ENCODE measurements at regions not wholly inside any gene's neighbourhood (a gene's known extent, or its start where the extent isn't known, plus 50 kb on each side); places are given as distances from the start of the nearest gene placed in this dataset.

DNA sequence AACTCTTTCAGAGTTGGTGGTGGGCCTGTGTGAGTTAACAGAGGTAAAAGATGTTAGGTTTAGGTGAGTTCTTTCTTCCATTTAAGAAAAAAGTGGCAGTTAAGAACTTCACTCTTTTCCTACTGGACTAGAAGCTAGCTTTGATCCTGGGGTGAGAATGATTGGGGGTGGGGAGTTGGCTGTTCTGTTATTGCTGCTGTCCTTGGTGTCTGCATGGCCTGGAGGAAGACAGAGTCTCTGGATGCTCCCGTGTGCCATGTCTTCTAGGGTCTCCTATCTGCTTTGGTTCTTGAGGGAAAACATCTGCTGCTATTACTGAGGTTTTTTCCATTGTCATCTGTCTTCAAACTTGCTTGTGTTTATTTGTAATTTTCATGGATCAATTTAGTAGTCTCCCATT is 275.7 kb downstream of the HLX start:
- Histone ChIP-seq H3K27ac (no peak overlapping the region), H3K36me3 (no peaks in the 10 kb centered on the region), H3K9me3 (peaks cover 0 to 6% (median 0%) of the 10 kb centered on the region in 8 donors), H3K4me1 (peaks cover 0 to 17% (median 13%) of the 10 kb centered on the region in 6 donors), H3K4me3 (no peak overlapping the region), H3K27me3 (replicated peaks in 1 of 7) (no peaks in the 10 kb centered on the region)
- no peak for DNase-seq
- intact Hi-C loops (cut with DNase I; ENCODE audit: low total_unique reads), result no loop called here
- WGBS, 5 donors, result 62 to 84% (median 73%) methylated on average over 1 of the region's 1 CpG
- no peak for TF ChIP-seq POLR2A (IDR thresholded peaks at IDR 0.05)
- no peak for TF ChIP-seq POLR2AphosphoS5 (IDR thresholded peaks at IDR 0.05)
- TF ChIP-seq, protein P1, sequence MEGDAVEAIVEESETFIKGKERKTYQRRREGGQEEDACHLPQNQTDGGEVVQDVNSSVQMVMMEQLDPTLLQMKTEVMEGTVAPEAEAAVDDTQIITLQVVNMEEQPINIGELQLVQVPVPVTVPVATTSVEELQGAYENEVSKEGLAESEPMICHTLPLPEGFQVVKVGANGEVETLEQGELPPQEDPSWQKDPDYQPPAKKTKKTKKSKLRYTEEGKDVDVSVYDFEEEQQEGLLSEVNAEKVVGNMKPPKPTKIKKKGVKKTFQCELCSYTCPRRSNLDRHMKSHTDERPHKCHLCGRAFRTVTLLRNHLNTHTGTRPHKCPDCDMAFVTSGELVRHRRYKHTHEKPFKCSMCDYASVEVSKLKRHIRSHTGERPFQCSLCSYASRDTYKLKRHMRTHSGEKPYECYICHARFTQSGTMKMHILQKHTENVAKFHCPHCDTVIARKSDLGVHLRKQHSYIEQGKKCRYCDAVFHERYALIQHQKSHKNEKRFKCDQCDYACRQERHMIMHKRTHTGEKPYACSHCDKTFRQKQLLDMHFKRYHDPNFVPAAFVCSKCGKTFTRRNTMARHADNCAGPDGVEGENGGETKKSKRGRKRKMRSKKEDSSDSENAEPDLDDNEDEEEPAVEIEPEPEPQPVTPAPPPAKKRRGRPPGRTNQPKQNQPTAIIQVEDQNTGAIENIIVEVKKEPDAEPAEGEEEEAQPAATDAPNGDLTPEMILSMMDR (IDR thresholded peaks at IDR 0.05 in 8 of 11, conservative IDR thresholded peaks at IDR 0.05 in 3 of 11), result no peak

DNA sequence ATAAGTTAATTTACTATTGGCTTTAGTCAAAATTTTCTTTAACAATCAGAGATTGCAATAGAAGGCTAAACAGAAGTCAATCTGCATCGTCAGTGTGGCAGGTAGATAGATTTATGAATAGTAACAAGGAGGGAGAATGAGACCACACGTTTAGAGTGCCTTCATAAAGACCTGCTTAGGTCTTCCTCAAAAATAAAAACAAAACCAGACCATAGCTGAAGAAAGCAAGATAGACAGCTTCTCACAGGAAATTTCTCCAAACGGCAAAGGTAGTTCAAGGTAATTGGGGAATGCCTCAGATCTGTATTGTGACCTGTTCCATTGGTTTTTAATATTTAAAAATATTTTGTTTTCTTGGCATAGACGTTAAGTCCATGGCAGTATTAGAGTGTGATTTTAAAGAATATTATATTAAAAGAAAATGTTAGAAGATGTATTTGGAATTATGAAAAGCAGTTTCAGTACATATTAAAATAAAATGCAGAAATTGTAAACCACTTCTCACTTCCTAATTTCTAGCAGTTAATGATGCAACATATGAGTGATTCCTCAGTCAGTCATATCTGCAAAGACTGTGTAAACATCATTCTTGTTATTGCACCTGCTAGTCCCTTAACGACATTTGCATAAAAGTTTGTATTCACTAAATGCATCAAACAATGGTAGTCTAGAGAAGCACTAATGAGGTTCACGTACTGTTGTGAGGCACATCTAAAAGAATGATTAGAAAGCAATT is 278.0 kb downstream of the HLX start:
- intact Hi-C loops (cut with DNase I; ENCODE audit: low total_unique reads), result no loop called here

DNA sequence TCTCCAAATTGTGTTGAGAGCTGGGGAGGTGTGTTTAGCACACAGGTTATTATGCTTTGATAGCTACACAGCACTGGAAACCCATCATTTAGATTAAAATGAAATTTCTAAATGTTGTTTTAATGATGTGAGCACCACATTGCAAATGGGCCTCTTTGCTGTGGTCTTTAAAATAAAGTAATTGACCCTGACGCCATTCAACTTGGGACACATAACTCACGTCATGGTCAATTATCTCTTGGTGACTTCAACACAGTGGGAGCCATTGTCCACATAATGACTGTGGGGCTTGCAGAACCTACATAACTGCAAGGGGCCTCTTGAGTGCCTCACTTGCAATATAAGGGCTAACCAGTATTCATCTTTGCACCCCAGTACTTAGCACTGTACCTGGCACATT is 280.4 kb downstream of the HLX start:
- H3K4me1 ChIP-seq, result peaks cover 0 to 46% (median 25%) of the 10 kb centered on the region in 6 donors
- no peaks in the 10 kb centered on the region for H3K9me3 ChIP-seq
- no peak for DNase-seq
- intact Hi-C loops (cut with DNase I; ENCODE audit: low total_unique reads), result no loop called here
- H3K27me3 ChIP-seq (replicated peaks in 1 of 7), result no peaks in the 10 kb centered on the region
- WGBS, 5 donors, result 88 to 98% (median 93%) methylated on average over 2 of the region's 2 CpGs
- no peak overlapping the region for H3K27ac ChIP-seq
- TF ChIP-seq POLR2AphosphoS5 (IDR thresholded peaks at IDR 0.05), result no peak
- TF ChIP-seq, protein P1 (IDR thresholded peaks at IDR 0.05 in 8 of 11, conservative IDR thresholded peaks at IDR 0.05 in 3 of 11), result no peak
- TF ChIP-seq POLR2A (IDR thresholded peaks at IDR 0.05), result no peak
- no peak overlapping the region for H3K4me3 ChIP-seq
- no peaks in the 10 kb centered on the region for H3K36me3 ChIP-seq

More for the DNA sequence above, 278.0 kb downstream of the HLX start:
- Histone ChIP-seq H3K27ac (peak overlapping the region in 3 of 8 donors; percentile 24 to 57 (median 49)), H3K4me3 (no peak overlapping the region), H3K27me3 (replicated peaks in 1 of 7) (no peaks in the 10 kb centered on the region), H3K4me1 (peaks cover 0 to 29% (median 20%) of the 10 kb centered on the region in 6 donors), H3K9me3 (no peaks in the 10 kb centered on the region), H3K36me3 (no peaks in the 10 kb centered on the region)
- DNase-seq, result no peak
- 30 to 42% (median 37%) methylated on average over 6 of the region's 6 CpGs for WGBS, 5 donors
- TF ChIP-seq POLR2A (IDR thresholded peaks at IDR 0.05) (no peak), POLR2AphosphoS5 (IDR thresholded peaks at IDR 0.05) (no peak)
- TF ChIP-seq, protein P1 (IDR thresholded peaks at IDR 0.05 in 8 of 11, conservative IDR thresholded peaks at IDR 0.05 in 3 of 11), result no peak

DNA sequence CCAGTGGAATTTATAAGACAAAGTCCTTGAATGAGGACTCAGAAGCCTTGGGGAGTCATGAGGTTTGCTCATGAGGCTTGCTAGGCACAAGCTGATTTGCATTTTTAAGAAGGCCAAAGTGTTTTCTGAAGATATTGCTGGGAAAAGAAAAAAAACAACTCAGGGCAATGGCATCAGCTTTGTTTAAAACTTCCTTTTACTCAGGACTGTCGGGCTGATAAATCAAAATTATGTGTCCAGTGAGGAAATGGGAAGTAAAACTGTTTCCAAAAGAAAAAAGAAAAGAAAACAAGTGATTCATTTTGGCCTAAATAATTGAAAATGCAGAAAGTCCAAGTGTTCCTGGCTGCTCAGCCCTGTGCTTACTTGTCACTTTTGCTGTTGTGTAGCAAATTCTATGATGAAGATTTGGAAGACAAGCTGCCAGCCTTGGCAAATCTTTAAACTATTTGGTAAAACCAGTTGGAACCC is 282.4 kb downstream of the HLX start:
- TF ChIP-seq, protein P1 (IDR thresholded peaks at IDR 0.05 in 8 of 11, conservative IDR thresholded peaks at IDR 0.05 in 3 of 11), result no peak
- TF ChIP-seq POLR2AphosphoS5 (IDR thresholded peaks at IDR 0.05) (no peak), POLR2A (IDR thresholded peaks at IDR 0.05) (no peak)
- Histone ChIP-seq H3K27ac (no peak overlapping the region), H3K36me3 (no peaks in the 10 kb centered on the region), H3K4me1 (peaks cover 2 to 66% (median 35%) of the 10 kb centered on the region in 6 donors), H3K4me3 (no peak overlapping the region), H3K27me3 (replicated peaks in 1 of 7) (peaks cover 0 to 8% (median 0%) of the 10 kb centered on the region in 7 donors), H3K9me3 (no peaks in the 10 kb centered on the region)
- no peak for DNase-seq
- 11 to 38% (median 18%) methylated on average over 1 of the region's 1 CpG for WGBS, 5 donors
- intact Hi-C loops (cut with DNase I; ENCODE audit: low total_unique reads), result no loop called here

All from spleen (tissue), 11 donors.